ENCODE measurements at regions not wholly inside any gene's neighbourhood (a gene's known extent, or its start where the extent isn't known, plus 50 kb on each side); places are given as distances from the start of the nearest gene placed in this dataset.

- DNase-seq (ENCODE audit: low spot score) = no peak
- TF ChIP-seq, protein P1, sequence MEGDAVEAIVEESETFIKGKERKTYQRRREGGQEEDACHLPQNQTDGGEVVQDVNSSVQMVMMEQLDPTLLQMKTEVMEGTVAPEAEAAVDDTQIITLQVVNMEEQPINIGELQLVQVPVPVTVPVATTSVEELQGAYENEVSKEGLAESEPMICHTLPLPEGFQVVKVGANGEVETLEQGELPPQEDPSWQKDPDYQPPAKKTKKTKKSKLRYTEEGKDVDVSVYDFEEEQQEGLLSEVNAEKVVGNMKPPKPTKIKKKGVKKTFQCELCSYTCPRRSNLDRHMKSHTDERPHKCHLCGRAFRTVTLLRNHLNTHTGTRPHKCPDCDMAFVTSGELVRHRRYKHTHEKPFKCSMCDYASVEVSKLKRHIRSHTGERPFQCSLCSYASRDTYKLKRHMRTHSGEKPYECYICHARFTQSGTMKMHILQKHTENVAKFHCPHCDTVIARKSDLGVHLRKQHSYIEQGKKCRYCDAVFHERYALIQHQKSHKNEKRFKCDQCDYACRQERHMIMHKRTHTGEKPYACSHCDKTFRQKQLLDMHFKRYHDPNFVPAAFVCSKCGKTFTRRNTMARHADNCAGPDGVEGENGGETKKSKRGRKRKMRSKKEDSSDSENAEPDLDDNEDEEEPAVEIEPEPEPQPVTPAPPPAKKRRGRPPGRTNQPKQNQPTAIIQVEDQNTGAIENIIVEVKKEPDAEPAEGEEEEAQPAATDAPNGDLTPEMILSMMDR (IDR thresholded peaks at IDR 0.05) = no peak
- Histone ChIP-seq H3K4me3 (no peak overlapping the region), H3K27ac (no peak overlapping the region)
Observed at GRCh38 chr2:15706424-15706823, 114.8 kb downstream of the DDX1 start.

DNA sequence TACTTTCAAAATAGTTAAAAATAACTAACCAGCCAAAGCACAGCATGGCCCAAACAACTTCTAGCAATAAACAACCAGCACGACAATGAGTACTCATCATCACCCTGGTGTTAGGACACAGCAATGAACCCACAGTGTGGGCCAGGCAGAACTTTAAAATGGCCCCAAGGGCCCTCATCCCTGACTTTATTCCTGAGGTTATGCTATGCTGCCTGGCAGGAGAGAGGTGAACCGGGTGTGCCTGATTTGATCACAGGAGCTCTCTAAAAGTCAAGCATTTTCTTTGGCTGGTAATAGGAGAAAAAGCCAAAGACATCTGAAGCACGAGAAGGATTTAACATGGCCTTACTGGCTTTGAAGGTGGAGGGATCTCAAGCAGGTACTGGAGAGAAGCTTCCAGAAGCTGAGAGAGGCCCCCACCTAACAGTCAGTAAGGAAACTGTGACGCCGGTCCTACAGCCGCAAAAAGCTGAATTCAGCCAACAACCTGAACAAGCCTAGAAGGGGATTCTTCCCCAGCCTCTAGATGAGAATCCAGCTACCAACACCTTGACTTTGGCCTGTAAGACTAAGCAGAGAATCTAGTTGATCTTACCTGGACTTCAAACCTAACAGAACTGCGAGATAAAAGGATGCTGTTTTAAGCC, 115.4 kb downstream of the DDX1 start:
- Histone ChIP-seq H3K27ac (no peak overlapping the region), H3K4me3 (no peak overlapping the region)
- no peak for DNase-seq (ENCODE audit: low spot score)
- TF ChIP-seq, protein P1 (IDR thresholded peaks at IDR 0.05) = no peak

- no peak overlapping the region for H3K4me3 ChIP-seq
- no peak for DNase-seq (ENCODE audit: low spot score)
- no peak overlapping the region for H3K27ac ChIP-seq
- TF ChIP-seq, protein P1 (IDR thresholded peaks at IDR 0.05) = no peak
Observed at GRCh38 chr2:15708161-15708560, 116.5 kb downstream of the DDX1 start.

DNA sequence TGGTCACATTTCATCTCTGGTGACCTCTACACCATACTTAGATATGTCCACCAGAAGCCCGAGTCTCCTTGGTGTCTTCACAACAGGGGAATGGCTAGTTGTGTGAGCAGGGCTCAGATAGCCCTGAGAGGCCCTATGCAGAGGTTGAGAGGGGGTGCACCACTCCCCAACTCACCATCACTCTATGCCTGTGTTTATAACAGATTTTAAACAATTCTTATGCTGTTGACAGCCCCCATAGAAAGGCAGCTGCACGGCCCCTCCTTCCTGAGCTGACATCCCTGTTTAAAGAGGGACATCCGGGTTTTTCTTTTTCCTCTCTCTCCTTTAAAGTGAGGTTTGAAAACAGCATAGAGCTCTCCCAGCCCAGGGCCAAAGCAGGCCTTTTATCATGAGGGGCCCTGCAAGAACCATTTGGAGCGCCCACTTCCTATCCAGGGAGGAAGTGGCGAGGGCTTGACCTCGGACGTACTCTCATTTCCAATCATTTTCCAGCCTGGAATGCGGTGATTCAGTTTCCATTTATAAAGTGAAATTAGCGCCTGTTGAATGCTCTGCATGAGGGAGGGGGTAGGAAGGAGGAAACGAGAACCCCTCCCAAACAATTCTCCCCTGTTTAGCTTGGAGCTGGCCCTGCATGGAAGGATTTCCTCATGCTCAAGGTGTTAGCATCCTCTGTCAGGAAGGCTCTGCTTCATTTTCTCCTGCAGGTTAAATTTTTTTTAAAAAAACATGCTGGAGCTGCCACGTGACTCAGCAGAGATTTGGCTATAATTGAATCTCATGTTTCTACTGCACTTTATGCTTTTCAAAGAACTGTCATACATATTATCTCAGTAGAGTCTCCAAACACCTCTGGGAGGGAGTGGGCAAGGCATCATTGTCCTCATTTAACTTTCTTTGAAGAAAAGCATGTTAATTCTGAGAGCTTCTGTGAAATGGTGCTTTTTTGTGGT, 117.5 kb downstream of the DDX1 start:
- H3K27ac ChIP-seq = no peak overlapping the region
- H3K4me3 ChIP-seq = no peak overlapping the region
- no peak for DNase-seq (ENCODE audit: low spot score)
- TF ChIP-seq, protein P1 (IDR thresholded peaks at IDR 0.05) = no peak

DNA sequence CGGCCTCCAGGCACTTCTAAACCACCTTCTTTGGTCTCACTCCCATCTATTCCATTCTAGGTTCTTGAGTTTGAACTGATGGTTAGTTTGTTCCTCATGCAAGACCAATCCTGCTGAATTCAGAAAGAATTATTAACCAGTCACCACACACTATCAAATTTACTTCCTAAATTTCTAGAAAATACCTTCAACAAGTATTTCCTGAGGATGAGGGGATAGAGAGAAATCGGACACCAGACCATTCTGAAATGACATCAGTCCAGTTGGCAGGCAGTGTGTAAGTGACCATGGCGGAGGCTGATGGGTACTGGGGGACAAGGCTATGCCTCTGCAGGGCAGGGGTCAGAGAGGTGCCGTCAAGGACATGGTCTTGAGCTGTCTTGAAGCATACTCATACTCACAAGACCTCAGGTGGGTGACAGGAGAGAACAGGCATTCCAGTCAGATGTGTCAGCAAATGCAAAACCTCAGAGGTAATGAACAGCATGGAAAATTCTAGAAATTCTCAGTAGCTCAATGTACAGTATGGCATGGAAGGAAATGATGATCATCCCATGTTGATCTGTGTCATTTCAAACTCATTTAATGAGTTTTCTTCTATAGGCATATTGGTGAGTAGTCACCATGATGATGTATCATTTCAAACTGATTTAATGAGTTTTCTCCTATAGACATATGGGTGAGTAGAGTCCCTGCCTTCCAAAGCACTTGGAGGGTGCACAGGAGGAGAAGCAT, 119.6 kb downstream of the DDX1 start:
- DNase-seq (ENCODE audit: low spot score) = no peak
- TF ChIP-seq, protein P1 (IDR thresholded peaks at IDR 0.05) = no peak
- no peak overlapping the region for H3K27ac ChIP-seq
- no peak overlapping the region for H3K4me3 ChIP-seq

GRCh38 chr2:15712551-15713342, 121.1 kb downstream of the DDX1 start:
- Histone ChIP-seq H3K27ac (no peak overlapping the region), H3K4me3 (no peak overlapping the region)
- TF ChIP-seq, protein P1 (IDR thresholded peaks at IDR 0.05) = no peak
- no peak for DNase-seq (ENCODE audit: low spot score)
